ENCODE measurements at regions not wholly inside any gene's neighbourhood (a gene's known extent, or its start where the extent isn't known, plus 50 kb on each side); places are given as distances from the start of the nearest gene placed in this dataset.

GRCh38 chr7:68041554-68041953 is 1044.9 kb downstream of the TYW1 start (continued):
- TF ChIP-seq PHF8 (conservative IDR thresholded peaks at IDR 0.05; ENCODE audit: low read depth, low read length) = no peak
- TF ChIP-seq E2F6 (IDR thresholded peaks at IDR 0.05) = no peak
- no peak for TF ChIP-seq POLR2A (IDR thresholded peaks at IDR 0.05; ENCODE audit: control extremely low read depth in 1 of 2, low read depth in 2 of 2, low read length in 2 of 2)
- no peak for TF ChIP-seq MAX (IDR thresholded peaks at IDR 0.05)

All from H1 (cell line).